Progenitor cell of endocrine pancreas (in vitro differentiated cells): ENCODE measurements at regions not wholly inside any gene's neighbourhood (a gene's known extent, or its start where the extent isn't known, plus 50 kb on each side); places are given as distances from the start of the nearest gene placed in this dataset.

ENCODE experiments used
- DNase-seq: peaks from one replicate; pipeline ENCODE4 v3.0.0; 2021; ENCODE audit warnings: low spot score; ENCODE audit not compliant: unreplicated experiment
- H3K27ac Mint-ChIP-seq: 2 replicates; pipeline ENCODE4 v1.8.0; 2021; ENCODE audit warnings: mild to moderate bottlenecking, moderate library complexity, mixed read lengths
- H3K27me3 Mint-ChIP-seq: 2 replicates; pipeline ENCODE4 v1.8.0; 2021; ENCODE audit warnings: mixed read lengths
- H3K36me3 Mint-ChIP-seq: 2 replicates; pipeline ENCODE4 v1.8.0; 2022; ENCODE audit warnings: mixed read lengths; ENCODE audit not compliant: insufficient read depth
- H3K4me1 Mint-ChIP-seq: 2 replicates; pipeline ENCODE4 v1.8.0; 2021; ENCODE audit warnings: low read depth, mixed read lengths
- H3K4me3 Mint-ChIP-seq: 2 replicates; pipeline ENCODE4 v1.8.0; 2021; ENCODE audit warnings: low read depth, mild to moderate bottlenecking, moderate library complexity, mixed read lengths
- H3K9me3 Mint-ChIP-seq: 2 replicates; pipeline ENCODE4 v1.8.0; 2021; ENCODE audit warnings: low read depth, mixed read lengths
- CTCF ChIP-seq: fragments of 200-600 bp; sonication (generic); IDR thresholded peaks from one replicate; pipeline ENCODE4 v1.5.0; 2021; ENCODE audit warnings: antibody characterized with exemption, mild to moderate bottlenecking; ENCODE audit not compliant: unreplicated experiment

GRCh38 chr4:129950217-129950616 is 854.3 kb downstream of the C4orf33 start:
- Mint-ChIP-seq H3K27ac (no peak overlapping the region), H3K4me1 (no peaks in the 10 kb centered on the region), H3K4me3 (no peak overlapping the region), H3K27me3 (no peaks in the 10 kb centered on the region), H3K9me3 (peaks cover 5% of the 10 kb centered on the region), H3K36me3 (no peaks in the 10 kb centered on the region)
- TF ChIP-seq CTCF: no peak
- DNase-seq: no peak

GRCh38 chr4:129966175-129966574 is 870.2 kb downstream of the C4orf33 start:
- Mint-ChIP-seq H3K27ac (no peak overlapping the region), H3K4me1 (no peaks in the 10 kb centered on the region)
- TF ChIP-seq CTCF: no peak

GRCh38 chr4:129968366-129968765 is 872.4 kb downstream of the C4orf33 start:
- H3K4me1 Mint-ChIP-seq: no peaks in the 10 kb centered on the region
- no peaks in the 10 kb centered on the region for H3K27me3 Mint-ChIP-seq
- no peaks in the 10 kb centered on the region for H3K9me3 Mint-ChIP-seq
- DNase-seq: no peak
- H3K27ac Mint-ChIP-seq: no peak overlapping the region
- no peak for TF ChIP-seq CTCF
- H3K36me3 Mint-ChIP-seq: no peaks in the 10 kb centered on the region
- H3K4me3 Mint-ChIP-seq: no peak overlapping the region

More at GRCh38 chr4:129966175-129966574, 870.2 kb downstream of the C4orf33 start:
- Mint-ChIP-seq H3K4me3 (no peak overlapping the region), H3K9me3 (no peaks in the 10 kb centered on the region), H3K27me3 (no peaks in the 10 kb centered on the region), H3K36me3 (no peaks in the 10 kb centered on the region)
- no peak for DNase-seq

- H3K4me3 Mint-ChIP-seq: no peak overlapping the region
- no peaks in the 10 kb centered on the region for H3K9me3 Mint-ChIP-seq
- no peaks in the 10 kb centered on the region for H3K36me3 Mint-ChIP-seq
- no peaks in the 10 kb centered on the region for H3K4me1 Mint-ChIP-seq
- no peak for TF ChIP-seq CTCF
- no peaks in the 10 kb centered on the region for H3K27me3 Mint-ChIP-seq
- DNase-seq: no peak
- H3K27ac Mint-ChIP-seq: no peak overlapping the region
These were observed 872.8 kb downstream of the C4orf33 start for GRCh38 chr4:129968778-129969177.

- Mint-ChIP-seq H3K27me3 (no peaks in the 10 kb centered on the region), H3K27ac (no peak overlapping the region), H3K9me3 (no peaks in the 10 kb centered on the region), H3K4me3 (no peak overlapping the region), H3K4me1 (no peaks in the 10 kb centered on the region), H3K36me3 (no peaks in the 10 kb centered on the region)
- no peak for TF ChIP-seq CTCF
- DNase-seq: no peak
These were observed 874.8 kb downstream of the C4orf33 start for GRCh38 chr4:129970801-129971200.
